HuH-7 (cell line): ENCODE measurements at regions not wholly inside any gene's neighbourhood (a gene's known extent, or its start where the extent isn't known, plus 50 kb on each side); places are given as distances from the start of the nearest gene placed in this dataset.

Experiments used
- DNase-seq: peaks from one replicate; pipeline ENCODE4 v3.0.0; 2011; ENCODE audit warnings: low spot score

DNA sequence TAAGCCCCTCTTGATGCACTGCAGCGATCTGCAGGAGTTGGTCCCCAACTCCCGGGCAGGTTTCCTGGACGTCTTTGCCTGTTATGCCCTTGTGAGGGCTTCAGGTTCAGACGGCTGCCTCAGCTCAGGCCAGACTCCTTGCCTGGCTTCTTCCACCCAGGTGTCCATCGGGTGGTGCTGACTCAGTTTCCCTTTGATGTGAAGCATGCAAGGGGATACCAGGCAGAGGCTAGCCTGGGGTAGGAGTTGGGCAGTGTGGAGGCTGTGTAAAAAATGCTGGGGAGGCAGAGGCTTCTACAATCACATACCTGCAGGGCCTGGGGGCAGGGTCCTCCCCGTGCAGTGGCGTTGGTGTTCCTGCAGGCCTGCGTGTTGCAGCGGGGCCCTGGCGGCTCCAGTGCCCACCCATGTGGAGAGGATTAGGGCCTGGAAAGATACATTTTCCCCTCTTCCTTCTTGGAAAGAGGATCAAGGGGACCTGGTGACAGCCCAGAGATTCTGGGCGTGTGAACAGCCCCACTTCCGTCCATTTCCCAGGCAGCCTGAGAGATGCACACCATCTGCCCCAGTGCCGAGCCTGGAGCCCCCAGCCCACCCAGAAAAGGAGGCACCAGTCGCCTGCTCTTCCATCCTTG, 338.3 kb downstream of the DYSF start:
- DNase-seq, result no peak

DNA sequence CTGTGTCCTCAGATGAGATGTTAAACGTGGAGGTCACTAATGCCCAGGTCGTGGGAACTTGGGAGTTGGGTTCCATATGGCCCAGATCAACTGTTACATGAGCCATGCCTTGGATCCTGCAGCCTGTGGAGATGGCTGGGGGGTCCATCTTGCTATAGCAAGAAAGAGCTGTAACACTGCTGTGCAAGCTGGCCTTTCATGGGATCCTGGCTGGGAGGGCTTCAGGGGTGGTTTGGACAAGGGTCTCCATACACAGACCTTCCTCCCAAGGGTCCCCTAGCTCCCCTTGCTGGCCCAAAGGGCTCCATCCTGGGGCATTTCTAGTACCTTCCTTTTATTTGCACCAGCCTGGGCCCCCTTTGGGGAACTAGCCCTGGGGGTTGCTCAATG, 337.7 kb downstream of the DYSF start:
- DNase-seq, result no peak

DNA sequence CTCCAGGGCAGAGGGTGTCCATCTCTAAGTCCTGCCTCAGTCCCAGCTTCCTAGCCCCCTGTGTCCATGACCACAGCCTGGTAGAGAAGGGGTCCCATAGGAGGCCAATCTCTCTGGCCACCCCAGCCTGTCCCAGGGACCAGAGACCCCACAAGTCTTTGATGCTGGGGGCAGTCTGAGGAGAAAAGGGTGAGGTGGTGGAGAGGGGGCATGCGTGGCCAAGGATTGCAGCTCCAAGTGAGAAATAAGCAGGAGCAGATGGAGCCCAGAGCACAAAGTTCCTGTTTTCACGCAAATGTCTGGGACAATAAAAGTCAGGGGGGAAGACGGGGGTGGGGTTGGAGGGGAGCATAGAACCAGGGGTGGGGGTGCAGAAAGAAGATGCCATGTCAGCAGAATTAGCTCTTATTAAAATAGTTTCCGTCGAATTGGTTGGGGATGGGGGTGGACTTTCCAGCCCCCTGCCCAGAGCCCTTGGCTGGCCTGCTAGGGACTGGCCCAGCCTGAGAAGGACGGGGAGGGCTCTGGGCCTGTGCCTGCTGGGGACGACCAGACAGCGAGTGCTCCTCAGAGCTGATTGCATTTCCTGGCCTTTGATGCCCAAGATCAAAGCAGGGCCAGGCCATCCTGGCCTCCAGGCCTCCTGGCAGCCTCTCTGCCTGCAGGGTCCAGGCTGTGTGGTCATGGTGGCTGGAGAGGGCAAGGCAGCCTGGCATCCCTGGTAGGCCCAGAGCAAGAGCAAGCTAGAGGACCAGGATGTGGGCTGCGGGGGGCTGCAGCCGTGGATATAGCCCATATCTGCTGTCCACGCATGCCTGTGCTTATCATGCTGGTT, 337.1 kb downstream of the DYSF start:
- DNase-seq, result no peak

DNA sequence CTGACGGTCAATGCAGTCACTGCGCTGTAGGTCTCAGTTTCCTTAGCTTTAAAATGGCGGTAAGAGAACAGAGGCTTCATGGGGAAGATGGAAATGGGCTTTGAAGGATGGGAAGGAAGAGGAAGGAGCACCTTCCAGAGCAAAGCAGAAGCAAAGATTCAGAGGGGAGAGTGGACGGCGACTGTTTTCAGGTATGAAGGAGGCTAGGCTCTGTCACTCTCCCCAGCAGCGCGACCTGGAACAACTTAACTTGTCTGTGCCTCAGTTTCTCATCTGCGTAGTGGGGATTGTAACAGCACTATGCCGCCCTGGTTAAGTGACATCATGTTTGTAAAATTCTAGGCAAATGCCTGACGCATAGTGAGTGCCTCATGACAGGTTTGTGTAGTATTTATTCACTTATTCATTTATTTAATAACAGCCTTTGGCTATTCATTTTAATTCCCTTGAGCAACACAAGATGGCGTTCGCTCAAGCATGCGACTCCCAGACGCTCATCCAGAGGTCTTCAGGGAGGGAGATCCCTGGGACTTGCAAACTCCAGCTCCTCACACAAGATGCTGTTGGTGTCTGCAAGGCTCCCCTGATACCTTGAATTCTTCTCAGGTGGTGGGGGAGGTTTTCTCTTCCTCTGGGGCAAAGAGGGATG, 336.3 kb downstream of the DYSF start:
- no peak for DNase-seq

DNA sequence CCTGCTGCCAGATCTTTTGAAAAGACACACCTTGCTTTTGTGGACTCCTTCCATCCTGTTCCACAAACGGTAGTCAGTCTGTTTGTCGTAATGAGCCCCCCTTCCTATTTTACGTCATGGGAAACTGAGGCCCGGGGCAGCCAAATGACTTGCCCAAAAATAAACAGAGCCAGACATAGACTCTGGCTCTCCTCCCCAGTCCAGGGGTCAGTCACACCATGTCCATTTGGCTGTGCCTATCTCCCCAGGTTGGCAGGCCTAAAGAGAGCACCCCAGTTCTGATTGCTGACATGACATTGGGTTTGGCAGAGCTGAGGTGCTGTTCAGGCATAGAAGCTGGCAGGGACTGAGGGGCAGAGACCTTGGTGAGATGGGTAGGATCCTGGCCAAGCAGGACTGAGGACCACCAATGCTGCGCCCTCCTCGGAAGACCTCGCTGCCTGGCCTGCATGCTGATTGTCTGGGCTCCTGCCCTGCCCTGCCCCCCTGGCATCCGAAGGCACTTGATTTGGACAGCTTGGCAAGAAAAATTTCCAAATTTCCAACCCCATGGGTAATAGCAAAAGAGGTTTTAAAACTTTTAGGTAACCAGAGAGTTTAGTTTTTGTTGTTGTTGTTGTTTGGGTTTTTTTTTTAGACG, 335.4 kb downstream of the DYSF start:
- no peak for DNase-seq

DNA sequence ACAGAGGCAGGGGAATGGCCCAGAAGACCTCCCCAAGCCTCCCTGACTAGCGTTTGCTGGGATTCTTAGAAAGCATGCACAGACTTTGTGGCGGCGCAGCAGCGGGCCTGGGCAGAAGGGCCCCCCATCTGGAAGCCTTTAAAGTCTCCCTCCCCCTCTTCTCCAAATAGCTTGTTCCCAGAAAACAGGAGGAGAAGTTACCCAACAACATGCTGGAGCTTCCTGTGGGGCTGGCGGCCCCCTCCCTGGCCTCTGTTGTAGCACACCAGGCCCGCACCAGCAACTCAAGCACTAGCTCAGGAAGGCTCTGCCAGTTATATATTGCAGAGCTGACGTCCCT, 334.8 kb downstream of the DYSF start:
- DNase-seq, result no peak

DNA sequence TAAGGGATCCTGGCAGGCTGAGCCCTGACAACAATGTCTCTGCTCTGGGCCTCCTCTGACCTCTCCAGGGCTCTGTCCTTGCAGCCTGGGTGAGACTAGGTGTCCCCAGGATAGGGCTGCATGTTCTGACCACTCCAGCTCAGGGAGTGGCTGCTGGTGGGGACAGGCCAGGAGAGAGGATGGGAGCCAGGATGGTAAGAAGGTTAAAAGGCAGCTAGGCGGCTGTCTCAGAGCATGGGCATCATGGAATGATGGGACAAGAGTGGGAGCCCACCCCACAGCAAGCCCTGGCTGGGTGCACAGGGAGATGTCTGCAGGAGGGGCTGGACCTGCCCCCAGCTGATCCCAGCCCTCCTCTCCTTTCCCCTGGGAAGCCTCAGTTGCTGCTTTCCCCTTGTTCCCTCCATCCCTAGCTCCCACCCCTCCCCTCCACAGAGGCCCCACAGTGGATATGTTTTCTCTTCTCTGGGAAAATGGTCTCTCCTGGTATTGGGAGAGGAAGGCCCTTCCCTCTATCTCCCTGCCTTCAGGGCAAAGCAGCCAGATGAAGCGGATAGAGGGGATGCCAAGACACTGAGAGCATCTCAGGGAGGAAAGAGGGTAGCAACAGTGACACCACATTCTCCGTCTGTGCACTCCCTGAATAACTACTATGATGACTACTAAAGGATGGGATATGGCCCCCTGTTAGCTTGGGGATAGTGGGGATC, 334.3 kb downstream of the DYSF start:
- DNase-seq, result no peak

DNA sequence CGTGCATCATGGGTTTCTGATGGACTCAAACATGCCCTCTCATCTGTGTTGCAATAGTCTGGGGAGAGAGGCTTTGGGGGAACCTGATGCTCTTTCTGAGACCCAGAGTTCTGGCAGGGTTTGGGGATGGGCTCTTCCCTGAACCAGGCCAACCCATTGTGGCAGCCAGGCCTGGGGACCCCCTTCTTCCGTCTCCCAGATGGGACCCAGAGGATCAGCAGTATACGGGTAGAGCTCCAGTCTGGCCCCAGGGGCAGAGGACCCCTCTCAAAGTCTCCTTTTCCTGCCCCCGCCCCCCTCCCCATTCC, 333.7 kb downstream of the DYSF start:
- no peak for DNase-seq

DNA sequence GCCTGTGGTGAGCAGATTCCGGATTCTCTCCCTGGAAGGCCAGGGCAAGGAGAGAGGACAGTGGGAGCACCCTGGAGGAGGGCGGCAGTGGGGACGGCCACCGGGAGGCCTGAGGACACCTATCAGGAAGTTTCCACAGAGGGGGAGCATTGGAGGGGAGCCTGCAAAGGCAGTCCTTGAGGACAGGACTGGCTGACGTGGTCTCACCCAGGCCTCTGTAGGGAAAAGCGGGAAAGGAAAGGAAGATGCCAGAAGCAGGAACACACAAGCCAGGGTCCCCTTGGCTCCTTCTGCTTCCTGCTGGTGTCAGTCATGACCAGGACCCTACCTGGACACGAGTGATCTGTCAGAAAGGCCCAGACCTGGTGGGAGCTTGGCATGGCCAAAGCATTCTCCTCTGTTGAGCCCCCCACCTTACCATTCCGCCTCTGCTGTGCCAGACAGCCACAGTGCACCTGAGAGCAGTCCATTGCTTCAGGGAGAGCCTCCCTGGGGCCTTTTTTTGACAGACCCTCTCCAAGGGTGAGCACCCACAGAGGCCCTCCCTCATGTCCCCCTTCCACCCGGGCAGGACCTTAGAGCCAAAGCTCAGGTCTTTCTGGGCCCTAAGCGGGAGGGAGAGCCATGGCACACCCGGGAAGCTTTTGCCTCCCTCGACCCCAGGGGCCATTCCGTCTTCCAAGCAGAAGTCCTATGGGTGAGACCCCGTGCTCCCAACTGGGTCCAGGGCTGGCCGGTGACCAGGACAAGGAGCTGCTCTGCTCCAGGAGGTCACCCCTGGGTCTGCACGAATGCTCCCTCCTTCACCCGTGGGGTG, 333.1 kb downstream of the DYSF start:
- DNase-seq, result no peak

DNA sequence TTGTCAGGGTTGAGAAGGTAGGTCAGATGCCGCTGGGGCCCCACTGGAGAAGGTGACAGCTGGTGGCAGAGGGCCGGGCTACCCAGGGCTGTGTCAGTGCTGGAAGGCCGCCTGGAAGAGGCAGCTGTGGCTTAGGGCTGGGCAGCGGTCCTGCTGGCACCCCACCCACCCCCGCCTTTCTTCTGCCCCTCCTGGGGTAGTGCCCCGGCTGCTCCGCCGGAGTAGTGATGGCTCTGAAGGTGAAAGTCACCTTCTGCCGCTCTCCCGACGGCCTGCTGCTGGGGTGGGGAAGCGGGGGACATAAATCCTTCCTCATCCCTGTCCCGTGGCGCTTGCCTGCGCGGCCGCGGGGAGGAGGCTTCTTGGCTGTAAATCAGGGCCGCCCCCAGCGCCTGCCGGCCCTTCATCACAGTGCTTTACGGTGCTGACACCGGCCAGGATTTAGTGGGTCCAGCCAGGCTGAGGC, 332.2 kb downstream of the DYSF start:
- DNase-seq, result no peak

DNA sequence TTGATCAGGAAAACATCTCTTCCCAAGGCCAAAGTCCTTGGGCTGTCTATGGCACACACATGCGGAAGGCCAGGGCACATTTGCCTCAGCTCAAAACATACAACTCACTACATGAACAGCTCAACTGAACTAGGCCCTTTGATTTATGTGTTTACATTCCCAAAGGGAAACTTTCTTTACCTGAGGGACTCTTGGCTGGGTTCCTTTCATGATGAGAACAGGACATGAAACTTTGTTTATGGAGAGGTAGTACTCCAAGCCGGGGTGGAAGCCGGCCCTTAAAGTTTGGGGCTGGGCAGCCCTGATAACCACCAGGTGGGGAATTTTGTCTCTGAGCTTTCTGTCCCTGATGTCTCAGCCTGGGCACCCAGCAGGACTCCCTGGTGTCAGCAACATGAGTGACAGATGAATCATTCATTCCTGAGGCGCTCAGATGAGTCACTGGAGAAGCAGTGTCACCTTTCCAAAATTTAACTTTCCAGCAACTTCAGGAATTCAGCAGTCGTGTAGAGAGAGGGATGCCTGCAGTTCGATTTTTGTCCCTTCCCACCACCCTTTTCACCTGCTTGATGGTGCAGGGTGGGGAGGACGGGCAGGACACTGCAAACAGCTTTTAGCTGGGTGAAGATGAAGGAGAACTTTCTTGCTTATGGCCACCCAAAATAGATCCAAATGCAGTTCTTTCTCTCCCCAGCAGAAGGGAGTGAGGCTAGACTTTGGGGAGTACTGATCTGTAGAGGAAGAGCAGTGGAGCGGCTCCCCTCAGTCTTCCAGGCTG, 331.6 kb downstream of the DYSF start:
- DNase-seq, result no peak

DNA sequence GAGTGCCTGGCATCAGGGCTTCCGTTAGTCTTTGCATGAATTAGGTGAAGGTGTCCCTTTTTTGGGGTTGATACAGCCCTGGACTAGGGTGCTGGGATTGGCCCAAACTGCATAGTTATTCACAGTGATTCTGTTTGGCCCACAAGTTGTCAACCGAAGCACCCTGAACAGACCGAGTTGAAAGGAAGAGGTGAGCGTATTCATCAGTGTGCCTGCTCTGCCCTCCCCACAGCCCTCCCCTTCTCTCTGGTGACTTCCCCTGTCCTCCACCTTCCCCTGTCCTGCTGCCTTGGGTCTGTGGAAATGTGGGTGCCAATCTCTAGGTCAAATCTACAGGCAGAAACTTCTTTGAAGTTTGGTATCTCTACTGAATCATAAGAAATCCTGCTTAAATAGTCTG, 330.5 kb downstream of the DYSF start:
- DNase-seq, result no peak

DNA sequence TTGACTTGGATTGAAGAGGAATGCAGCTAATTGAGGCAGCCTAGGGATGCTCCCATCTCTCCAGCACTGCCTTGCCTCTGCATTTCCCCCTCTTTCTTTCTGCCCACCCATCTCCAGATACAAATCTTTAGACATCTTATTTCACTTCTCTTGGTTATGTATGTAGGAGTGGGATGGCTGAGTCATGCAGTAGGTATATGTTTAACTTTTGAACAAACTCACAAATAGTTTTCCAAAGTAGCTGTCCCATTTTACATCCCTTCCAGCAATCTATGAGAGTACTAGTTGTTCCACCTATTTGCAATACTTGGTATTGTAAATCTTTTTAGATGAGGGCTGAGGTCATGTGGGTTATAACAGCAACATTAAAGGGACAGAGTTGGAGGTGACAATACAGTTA, 329.9 kb downstream of the DYSF start:
- no peak for DNase-seq

DNA sequence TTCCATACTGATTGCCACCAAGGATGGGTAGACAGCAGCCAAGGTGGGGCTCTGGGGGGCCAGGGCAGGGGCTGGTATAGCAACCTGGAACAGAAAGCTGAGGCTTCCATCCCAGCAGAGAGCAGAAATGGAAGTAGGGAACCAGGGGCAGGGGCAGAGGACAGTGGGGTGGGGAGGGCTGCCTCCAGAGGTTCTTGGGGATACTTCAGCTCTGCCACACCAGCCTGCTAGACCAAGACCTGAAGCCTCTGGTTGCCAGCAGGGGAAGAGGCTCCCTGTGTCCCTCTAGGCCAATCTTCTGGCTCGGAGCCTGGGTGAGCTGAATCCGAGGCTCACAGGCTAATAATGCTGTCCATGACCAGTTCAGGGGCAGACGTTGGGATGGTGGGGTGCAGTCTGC, 329.0 kb downstream of the DYSF start:
- no peak for DNase-seq

DNA sequence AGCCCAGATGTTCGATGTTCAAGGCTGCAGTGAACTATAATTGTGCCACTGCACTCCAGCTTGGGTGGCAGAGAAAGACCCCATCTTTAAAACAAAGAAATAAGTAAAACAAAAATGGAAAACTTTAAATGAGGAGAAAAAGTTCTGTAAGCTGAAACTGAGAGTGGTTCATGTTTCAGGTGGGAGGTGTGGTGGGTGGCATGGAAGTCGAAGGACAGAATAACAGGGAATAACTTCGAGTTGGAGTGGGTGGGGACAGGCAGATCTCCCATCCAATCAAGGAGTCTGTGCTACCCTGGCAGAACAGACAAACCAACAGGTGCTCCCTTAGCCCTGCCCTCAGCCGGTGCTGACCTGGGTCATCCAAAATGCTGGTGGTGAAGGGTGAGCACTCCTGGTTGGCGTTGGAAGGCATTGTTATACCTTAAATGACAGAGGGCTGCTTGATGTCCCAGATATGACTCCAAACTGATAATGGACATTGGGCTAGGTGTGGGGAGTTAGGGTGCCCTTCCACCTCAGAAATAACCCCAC, 328.4 kb downstream of the DYSF start:
- no peak for DNase-seq

DNA sequence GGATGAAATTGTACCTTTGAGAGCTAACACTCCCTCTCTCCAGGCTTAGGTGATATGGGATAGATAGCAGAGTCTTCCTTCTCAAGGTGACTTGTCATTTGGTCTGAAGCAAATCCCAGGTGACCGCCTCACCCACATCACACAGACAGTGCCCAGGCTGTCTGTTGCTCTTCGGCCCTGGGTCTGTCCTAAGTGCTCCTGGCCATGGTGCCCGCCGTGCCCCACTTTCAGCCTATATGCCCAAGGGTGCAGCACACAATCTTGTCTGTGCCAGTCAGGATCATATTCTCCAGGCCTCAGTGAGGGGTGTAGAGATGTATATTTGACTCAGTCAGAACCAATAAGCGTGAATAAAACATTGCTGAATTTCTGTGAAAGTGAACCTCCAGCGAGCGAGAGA, 326.8 kb downstream of the DYSF start:
- DNase-seq, result no peak

DNA sequence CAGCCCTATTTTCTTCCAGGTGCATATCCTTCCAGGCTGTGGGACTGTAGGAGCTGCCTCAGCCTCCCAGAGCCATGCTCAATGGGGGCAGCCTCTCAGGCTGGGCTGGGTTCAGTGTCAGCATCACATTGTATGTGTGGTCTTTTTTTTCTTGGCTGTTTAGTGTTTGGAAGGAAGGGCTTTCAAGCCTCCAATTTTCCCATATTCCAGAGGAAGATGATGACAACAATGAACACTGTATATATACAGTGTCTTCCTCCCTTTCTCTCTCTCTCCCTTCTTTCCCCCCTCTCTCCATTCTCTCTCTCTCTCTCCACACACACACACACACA, 326.4 kb downstream of the DYSF start:
- DNase-seq, result no peak

DNA sequence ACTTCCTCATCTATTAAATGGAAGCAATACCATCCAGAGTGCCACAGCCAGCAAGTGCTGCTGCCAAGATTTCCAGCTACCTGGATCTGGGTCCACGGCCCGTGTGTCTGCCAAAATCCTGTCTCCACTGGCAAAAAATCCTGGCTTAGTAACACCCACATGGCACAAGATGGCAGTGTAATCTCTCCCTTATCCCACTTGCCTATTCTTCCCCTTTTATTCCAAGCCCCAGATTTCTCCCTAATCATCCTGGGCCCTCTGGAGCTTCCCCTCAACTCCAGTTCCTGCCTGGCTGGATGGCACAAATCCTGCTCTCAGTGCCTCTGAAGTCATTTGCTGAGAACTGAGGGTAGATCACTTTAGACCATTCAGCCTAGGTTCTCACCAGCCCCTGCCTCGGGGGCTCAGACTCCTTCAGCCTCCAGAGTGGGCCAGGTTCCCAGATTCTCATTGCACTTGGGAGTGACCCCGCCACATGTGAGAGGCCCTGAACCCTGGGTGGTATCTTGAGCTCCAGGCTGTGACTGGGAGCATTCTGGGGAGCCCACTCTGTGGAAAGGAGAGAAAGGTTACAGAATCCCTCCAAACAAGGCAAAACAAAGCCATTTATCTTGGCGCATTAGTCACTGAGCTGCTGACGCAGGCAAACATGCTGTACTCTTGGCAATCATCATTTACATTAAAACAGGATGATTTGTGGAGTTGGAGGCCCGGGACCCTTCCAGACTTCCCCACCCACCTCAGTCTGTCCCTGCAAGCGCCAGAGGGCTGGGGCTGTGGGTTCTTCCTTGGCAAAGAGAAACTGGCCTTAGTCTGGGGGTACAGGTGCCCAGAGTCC, 325.8 kb downstream of the DYSF start:
- no peak for DNase-seq

DNA sequence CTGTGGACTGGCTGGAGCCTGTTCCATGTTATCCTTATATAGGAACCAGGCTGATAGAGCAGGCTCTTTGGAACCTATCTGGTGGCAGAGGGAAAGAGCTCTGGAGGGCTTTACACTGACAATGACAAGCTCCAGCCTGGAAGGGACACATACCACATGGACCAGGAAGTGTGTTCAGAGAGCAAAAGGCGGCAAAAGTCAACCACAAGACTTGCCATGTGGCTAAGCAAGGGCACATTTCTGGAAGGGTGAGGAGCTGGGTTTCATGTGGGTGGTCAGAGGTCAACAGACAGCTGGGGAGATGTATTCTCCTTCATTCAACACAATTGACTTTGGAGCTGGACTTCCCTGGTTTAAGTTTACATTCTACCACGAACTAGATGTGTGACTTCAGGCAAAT, 325.2 kb downstream of the DYSF start:
- DNase-seq, result no peak

DNA sequence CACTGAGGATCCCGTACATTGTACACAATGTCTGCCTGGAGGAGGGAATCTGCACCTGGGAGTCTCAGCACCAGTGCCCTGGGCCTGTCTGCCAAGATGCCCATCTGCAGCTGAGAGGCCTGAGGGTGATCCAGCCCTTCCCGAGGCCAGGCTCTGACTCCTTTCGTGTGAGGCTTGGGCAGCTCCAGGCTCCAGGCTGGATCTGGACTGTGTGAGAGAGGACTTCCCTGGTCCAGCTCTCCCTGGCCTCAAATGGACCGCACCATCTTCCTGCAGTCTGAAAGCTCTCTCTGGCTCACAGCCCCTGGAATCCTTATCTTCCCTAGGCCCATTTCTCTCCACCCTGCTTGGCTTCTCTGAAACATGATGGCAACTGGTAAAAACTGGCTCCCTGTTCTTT, 324.6 kb downstream of the DYSF start:
- DNase-seq, result no peak
